ENCODE measurements at regions not wholly inside any gene's neighbourhood (a gene's known extent, or its start where the extent isn't known, plus 50 kb on each side); places are given as distances from the start of the nearest gene placed in this dataset.

- no peak for DNase-seq (ENCODE audit: low spot score)
Measured at GRCh38 chr16:86090461-86091170, 191.7 kb downstream of the IRF8 start.

- DNase-seq (ENCODE audit: low spot score): no peak
Measured at GRCh38 chr16:86091976-86092375, 193.0 kb downstream of the IRF8 start.

- no peak for DNase-seq (ENCODE audit: low spot score)
Measured at GRCh38 chr16:86092586-86093480, 193.9 kb downstream of the IRF8 start.

- peak; percentile 46 for DNase-seq (ENCODE audit: low spot score)
Measured at GRCh38 chr16:86093801-86094750, 195.1 kb downstream of the IRF8 start.

- no peak for DNase-seq (ENCODE audit: low spot score)
Measured at GRCh38 chr16:86095131-86095752, 196.3 kb downstream of the IRF8 start.

GRCh38 chr16:86095906-86096485 lies 197.0 kb downstream of the IRF8 start:
- no peak for DNase-seq (ENCODE audit: low spot score)

GRCh38 chr16:86096850-86097249 lies 197.9 kb downstream of the IRF8 start:
- DNase-seq (ENCODE audit: low spot score): no peak

GRCh38 chr16:86099326-86099725 lies 200.4 kb downstream of the IRF8 start:
- no peak for DNase-seq (ENCODE audit: low spot score)

- no peak for DNase-seq (ENCODE audit: low spot score)
Measured at GRCh38 chr16:86100205-86101136, 201.5 kb downstream of the IRF8 start.

- no peak for DNase-seq (ENCODE audit: low spot score)
Measured at GRCh38 chr16:86101137-86101896, 202.4 kb downstream of the IRF8 start.

GRCh38 chr16:86101897-86102157 lies 202.9 kb downstream of the IRF8 start:
- no peak for DNase-seq (ENCODE audit: low spot score)

GRCh38 chr16:86103320-86103719 lies 204.4 kb downstream of the IRF8 start:
- DNase-seq (ENCODE audit: low spot score): no peak

GRCh38 chr16:86104537-86105048 lies 205.6 kb downstream of the IRF8 start:
- DNase-seq (ENCODE audit: low spot score): no peak

GRCh38 chr16:86107215-86107825 lies 208.4 kb downstream of the IRF8 start:
- no peak for DNase-seq (ENCODE audit: low spot score)

GRCh38 chr16:86108062-86108461 lies 209.1 kb downstream of the IRF8 start:
- DNase-seq (ENCODE audit: low spot score): no peak

- DNase-seq (ENCODE audit: low spot score): no peak
Measured at GRCh38 chr16:86110134-86110533, 211.2 kb downstream of the IRF8 start.

- no peak for DNase-seq (ENCODE audit: low spot score)
Measured at GRCh38 chr16:86110726-86111125, 211.8 kb downstream of the IRF8 start.

GRCh38 chr16:86112178-86112577 lies 213.2 kb downstream of the IRF8 start:
- DNase-seq (ENCODE audit: low spot score): no peak

- no peak for DNase-seq (ENCODE audit: low spot score)
Measured at GRCh38 chr16:86117235-86117634, 218.3 kb downstream of the IRF8 start.
